NCI-H82 (cell line): ENCODE measurements at regions not wholly inside any gene's neighbourhood (a gene's known extent, or its start where the extent isn't known, plus 50 kb on each side); places are given as distances from the start of the nearest gene placed in this dataset.
A peak's percentile ranks its signal among the peaks of the same experiment; 100 is the strongest.

Experiments used
- DNase-seq: peaks from one replicate; lab custom pipeline; 2025; lab: John Stamatoyannopoulos, UW

GRCh38 chr1:168782559-168783116 is 53.6 kb upstream of the DPT start:
- DNase-seq: no peak

GRCh38 chr1:168783458-168784210 is 54.6 kb upstream of the DPT start:
- peak; percentile 60 for DNase-seq

- peak; percentile 70 for DNase-seq
These were observed 57.7 kb upstream of the DPT start for GRCh38 chr1:168786476-168787330.

GRCh38 chr1:168788258-168788657 is 59.3 kb upstream of the DPT start:
- no peak for DNase-seq

GRCh38 chr1:168789501-168789900 is 60.5 kb upstream of the DPT start:
- no peak for DNase-seq

- no peak for DNase-seq
These were observed 63.1 kb upstream of the DPT start for GRCh38 chr1:168792142-168792541.

GRCh38 chr1:168792592-168793125 is 63.7 kb upstream of the DPT start:
- peak; percentile 67 for DNase-seq

- no peak for DNase-seq
These were observed 65.1 kb upstream of the DPT start for GRCh38 chr1:168794057-168794456.

GRCh38 chr1:168795681-168796080 is 66.7 kb upstream of the DPT start:
- no peak for DNase-seq

- no peak for DNase-seq
These were observed 71.1 kb upstream of the DPT start for GRCh38 chr1:168799927-168800605.

- DNase-seq: peak; percentile 72
These were observed 72.2 kb upstream of the DPT start for GRCh38 chr1:168801032-168801745.

- no peak for DNase-seq
These were observed 75.0 kb upstream of the DPT start for GRCh38 chr1:168803806-168804510.

- DNase-seq: no peak
These were observed 77.9 kb upstream of the DPT start for GRCh38 chr1:168806952-168807351.

GRCh38 chr1:168811176-168811575 is 82.2 kb upstream of the DPT start:
- DNase-seq: no peak

- DNase-seq: peak; percentile 44
These were observed 90.7 kb upstream of the DPT start for GRCh38 chr1:168819668-168820067.

GRCh38 chr1:168821434-168821833 is 92.4 kb upstream of the DPT start:
- DNase-seq: no peak

GRCh38 chr1:168822911-168823310 is 93.9 kb upstream of the DPT start:
- DNase-seq: no peak

GRCh38 chr1:168823988-168824387 is 95.0 kb upstream of the DPT start:
- peak; percentile 16 for DNase-seq

- DNase-seq: peak; percentile 80
These were observed 95.5 kb upstream of the DPT start for GRCh38 chr1:168824418-168825065.

- DNase-seq: no peak
These were observed 96.1 kb upstream of the DPT start for GRCh38 chr1:168825129-168825528.
